Ascending aorta (tissue), 2 donors: ENCODE measurements at regions not wholly inside any gene's neighbourhood (a gene's known extent, or its start where the extent isn't known, plus 50 kb on each side); places are given as distances from the start of the nearest gene placed in this dataset.

ENCODE experiments used
- DNase-seq, 2 donors: peaks; one replicate each; pipeline ENCODE4 v3.0.0-alpha.2; 2019; ENCODE audit warnings: low spot score in 2 of 2
- H3K27ac ChIP-seq, 2 donors: fragments of 200-600 bp; sonication (generic); one replicate each; pipeline ENCODE4 v1.5.1; 2016 to 2017; ENCODE audit warnings: mild to moderate bottlenecking in 1 of 2
- H3K27me3 ChIP-seq: fragments of 200-600 bp; sonication (generic); one replicate; pipeline ENCODE4 v1.5.1; 2017
- H3K36me3 ChIP-seq, 2 donors: fragments of 200-600 bp; sonication (generic); one replicate each; pipeline ENCODE4 v1.5.1; 2016
- H3K4me1 ChIP-seq, 2 donors: fragments of 200-600 bp; sonication (generic); one replicate each; pipeline ENCODE4 v1.5.1; 2016 to 2017; ENCODE audit warnings: mild to moderate bottlenecking in 1 of 2
- H3K4me3 ChIP-seq, 2 donors: fragments of 200-600 bp; sonication (generic); one replicate each; pipeline ENCODE4 v1.5.1; 2016 to 2017; ENCODE audit warnings: mild to moderate bottlenecking in 1 of 2
- H3K9me3 ChIP-seq, 2 donors: fragments of 200-600 bp; sonication (generic); one replicate each; pipeline ENCODE4 v1.5.1; 2016
- CTCF ChIP-seq, 3 experiments: fragments of 200-600 bp in 2 of 3; fragments of 450-650 bp in 1 of 3; sonication (generic) in 2 of 3; IDR thresholded peaks; one replicate each; pipeline ENCODE4 v1.5.1; 2016 to 2019; ENCODE audit warnings: antibody characterized with exemption in 3 of 3, mild to moderate bottlenecking in 1 of 3, moderate library complexity in 1 of 3
- intact Hi-C: fragments of 100-400 bp; cut with DNase I; formaldehyde crosslinking; loops from one replicate; pipeline ENCODE4 v1.15.1; 2023

- Histone ChIP-seq H3K4me1 (no peaks in the 10 kb centered on the region), H3K9me3 (no peaks in the 10 kb centered on the region), H3K27ac (no peak overlapping the region), H3K27me3 (no peaks in the 10 kb centered on the region), H3K4me3 (no peak overlapping the region), H3K36me3 (no peaks in the 10 kb centered on the region)
- intact Hi-C loops: no loop called here
- no peak for TF ChIP-seq CTCF (IDR thresholded peaks at IDR 0.05)
- DNase-seq: no peak
Observed at GRCh38 chr14:61219673-61220072, 61.5 kb downstream of the TMEM30B start.

GRCh38 chr14:61219256-61219655 lies 61.9 kb downstream of the TMEM30B start:
- H3K27ac ChIP-seq: no peak overlapping the region
- intact Hi-C loops: no loop called here
- H3K4me1 ChIP-seq: no peaks in the 10 kb centered on the region
- no peaks in the 10 kb centered on the region for H3K27me3 ChIP-seq
- no peak overlapping the region for H3K4me3 ChIP-seq
- no peak for TF ChIP-seq CTCF (IDR thresholded peaks at IDR 0.05)
- no peak for DNase-seq
- H3K9me3 ChIP-seq: no peaks in the 10 kb centered on the region
- H3K36me3 ChIP-seq: no peaks in the 10 kb centered on the region

- no peaks in the 10 kb centered on the region for H3K36me3 ChIP-seq
- H3K4me3 ChIP-seq: no peak overlapping the region
- H3K9me3 ChIP-seq: no peaks in the 10 kb centered on the region
- H3K27me3 ChIP-seq: no peaks in the 10 kb centered on the region
- no peak for TF ChIP-seq CTCF (IDR thresholded peaks at IDR 0.05)
- H3K27ac ChIP-seq: no peak overlapping the region
- DNase-seq: no peak
- H3K4me1 ChIP-seq: no peaks in the 10 kb centered on the region
- intact Hi-C loops: no loop called here
Observed at GRCh38 chr14:61218767-61219166, 62.4 kb downstream of the TMEM30B start.

GRCh38 chr14:61218157-61218556 lies 63.0 kb downstream of the TMEM30B start:
- Histone ChIP-seq H3K27ac (no peak overlapping the region), H3K9me3 (no peaks in the 10 kb centered on the region), H3K4me3 (no peak overlapping the region), H3K4me1 (no peaks in the 10 kb centered on the region), H3K36me3 (no peaks in the 10 kb centered on the region), H3K27me3 (no peaks in the 10 kb centered on the region)
- DNase-seq: no peak
- intact Hi-C loops: no loop called here
- TF ChIP-seq CTCF (IDR thresholded peaks at IDR 0.05): no peak

GRCh38 chr14:61217516-61217915 lies 63.6 kb downstream of the TMEM30B start:
- TF ChIP-seq CTCF (IDR thresholded peaks at IDR 0.05): no peak
- DNase-seq: no peak
- Histone ChIP-seq H3K4me3 (no peak overlapping the region), H3K36me3 (no peaks in the 10 kb centered on the region), H3K27me3 (no peaks in the 10 kb centered on the region), H3K27ac (no peak overlapping the region), H3K9me3 (no peaks in the 10 kb centered on the region), H3K4me1 (no peaks in the 10 kb centered on the region)
- intact Hi-C loops: no loop called here
